ENCODE measurements at regions not wholly inside any gene's neighbourhood (a gene's known extent, or its start where the extent isn't known, plus 50 kb on each side); places are given as distances from the start of the nearest gene placed in this dataset.
"Not testable (repeated sequence)": the region's sequence is repeated elsewhere in the genome, so short reads cannot be mapped to it uniquely, and the experiment has no call there.

GRCh38 chr17:79552824-79553223 lies 58.0 kb downstream of the RBFOX3 start:
- no peak overlapping the region for H3K27ac ChIP-seq
- no peak for TF ChIP-seq ZFX (IDR thresholded peaks at IDR 0.05)
- TF ChIP-seq CTCF (conservative IDR thresholded peaks at IDR 0.05), result no peak

GRCh38 chr17:79552405-79552804 lies 58.4 kb downstream of the RBFOX3 start:
- no peak overlapping the region for H3K27ac ChIP-seq
- no peak for TF ChIP-seq ZFX (IDR thresholded peaks at IDR 0.05)
- no peak for TF ChIP-seq CTCF (conservative IDR thresholded peaks at IDR 0.05)

GRCh38 chr17:79549141-79549915 lies 61.5 kb downstream of the RBFOX3 start:
- H3K27ac ChIP-seq, result no peak overlapping the region
- TF ChIP-seq ZFX (IDR thresholded peaks at IDR 0.05), result no peak
- TF ChIP-seq CTCF (conservative IDR thresholded peaks at IDR 0.05), result no peak

GRCh38 chr17:79548116-79548515 lies 62.7 kb downstream of the RBFOX3 start:
- H3K27ac ChIP-seq, result no peak overlapping the region
- no peak for TF ChIP-seq CTCF (conservative IDR thresholded peaks at IDR 0.05)
- no peak for TF ChIP-seq ZFX (IDR thresholded peaks at IDR 0.05)

- H3K27ac ChIP-seq, result no peak overlapping the region
- TF ChIP-seq CTCF (conservative IDR thresholded peaks at IDR 0.05) (no peak), ZFX (IDR thresholded peaks at IDR 0.05) (no peak)
These were observed 63.3 kb downstream of the RBFOX3 start for GRCh38 chr17:79547586-79547985.

GRCh38 chr17:79547171-79547570 lies 63.7 kb downstream of the RBFOX3 start:
- H3K27ac ChIP-seq, result not testable (repeated sequence)

GRCh38 chr17:79546386-79546785 lies 64.5 kb downstream of the RBFOX3 start:
- no peak overlapping the region for H3K27ac ChIP-seq
- TF ChIP-seq CTCF (conservative IDR thresholded peaks at IDR 0.05) (no peak), ZFX (IDR thresholded peaks at IDR 0.05) (no peak)

All from C4-2B (cell line).